ENCODE measurements at regions not wholly inside any gene's neighbourhood (a gene's known extent, or its start where the extent isn't known, plus 50 kb on each side); places are given as distances from the start of the nearest gene placed in this dataset.

- no peak for TF ChIP-seq CTCF (IDR thresholded peaks at IDR 0.05)
- no peak for TF ChIP-seq POLR2A (IDR thresholded peaks at IDR 0.05)
Measured at GRCh38 chr13:56332671-56333070, 808.0 kb upstream of the PRR20A start.

Measured in heart left ventricle (tissue), 13 donors.